ENCODE measurements at regions not wholly inside any gene's neighbourhood (a gene's known extent, or its start where the extent isn't known, plus 50 kb on each side); places are given as distances from the start of the nearest gene placed in this dataset.

DNA sequence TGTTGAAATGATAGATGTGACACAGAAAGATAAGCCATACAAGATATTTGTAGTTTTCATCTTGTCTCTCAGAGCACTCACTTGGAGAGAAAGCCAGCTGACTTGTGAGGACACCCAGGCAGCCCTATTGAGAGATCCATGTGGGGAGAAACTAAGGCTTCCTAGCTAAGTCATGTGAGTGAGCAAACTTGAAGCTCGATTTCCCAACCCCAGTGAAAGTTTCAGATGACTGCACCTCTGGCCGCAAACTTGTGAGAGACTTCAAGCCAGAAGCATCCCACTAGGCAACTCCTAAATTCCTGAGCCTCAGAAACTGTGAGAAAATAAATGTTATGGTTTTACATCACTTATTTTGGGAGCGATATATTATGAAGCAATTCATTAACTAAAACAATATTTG lies 832.3 kb downstream of the LTN1 start:
- Histone ChIP-seq H3K79me2 (ENCODE audit: insufficient read depth, low read length) (no peaks in the 10 kb centered on the region), H4K20me1 (ENCODE audit: insufficient read depth, low read length) (no peaks in the 10 kb centered on the region), H2AFZ (ENCODE audit: low read length) (no peak overlapping the region), H3K36me3 (ENCODE audit: insufficient read depth, low read length) (no peaks in the 10 kb centered on the region), H3K4me3 (ENCODE audit: insufficient read depth, low read length) (no peak overlapping the region), H3K27me3 (ENCODE audit: insufficient read depth, low read length) (no peaks in the 10 kb centered on the region), H3K27ac (ENCODE audit: low read depth, low read length) (no peak overlapping the region), H3K4me2 (ENCODE audit: insufficient read depth, low read length) (no peak overlapping the region), H3K4me1 (ENCODE audit: insufficient read depth, low read length) (no peaks in the 10 kb centered on the region), H3K9me3 (ENCODE audit: low read depth, low read length) (no peaks in the 10 kb centered on the region)
- TF ChIP-seq, protein P1, sequence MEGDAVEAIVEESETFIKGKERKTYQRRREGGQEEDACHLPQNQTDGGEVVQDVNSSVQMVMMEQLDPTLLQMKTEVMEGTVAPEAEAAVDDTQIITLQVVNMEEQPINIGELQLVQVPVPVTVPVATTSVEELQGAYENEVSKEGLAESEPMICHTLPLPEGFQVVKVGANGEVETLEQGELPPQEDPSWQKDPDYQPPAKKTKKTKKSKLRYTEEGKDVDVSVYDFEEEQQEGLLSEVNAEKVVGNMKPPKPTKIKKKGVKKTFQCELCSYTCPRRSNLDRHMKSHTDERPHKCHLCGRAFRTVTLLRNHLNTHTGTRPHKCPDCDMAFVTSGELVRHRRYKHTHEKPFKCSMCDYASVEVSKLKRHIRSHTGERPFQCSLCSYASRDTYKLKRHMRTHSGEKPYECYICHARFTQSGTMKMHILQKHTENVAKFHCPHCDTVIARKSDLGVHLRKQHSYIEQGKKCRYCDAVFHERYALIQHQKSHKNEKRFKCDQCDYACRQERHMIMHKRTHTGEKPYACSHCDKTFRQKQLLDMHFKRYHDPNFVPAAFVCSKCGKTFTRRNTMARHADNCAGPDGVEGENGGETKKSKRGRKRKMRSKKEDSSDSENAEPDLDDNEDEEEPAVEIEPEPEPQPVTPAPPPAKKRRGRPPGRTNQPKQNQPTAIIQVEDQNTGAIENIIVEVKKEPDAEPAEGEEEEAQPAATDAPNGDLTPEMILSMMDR (IDR thresholded peaks at IDR 0.05; ENCODE audit: extremely low read depth, low read depth, low read length): no peak
- peak; percentile 17 for DNase-seq (ENCODE audit: insufficient read length, low spot score, missing footprints)

DNA sequence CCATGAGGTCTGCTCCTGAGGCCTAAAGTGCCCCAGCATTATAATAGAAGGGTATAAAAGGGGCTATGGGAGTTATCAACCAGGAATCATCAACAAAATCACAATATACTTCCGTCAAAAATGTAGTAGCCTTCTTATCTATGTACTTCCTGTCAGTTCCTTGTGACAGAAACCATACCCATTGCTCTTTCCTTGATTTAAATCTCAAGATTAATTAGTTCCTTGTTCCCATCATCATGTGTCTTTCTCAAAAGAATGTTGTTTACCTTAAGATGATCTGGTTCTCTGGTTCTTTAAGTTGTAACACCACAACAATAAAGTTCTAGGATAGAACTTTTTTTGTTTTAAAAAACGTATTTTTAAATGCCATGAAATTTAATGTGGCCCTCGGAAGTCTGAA lies 833.3 kb downstream of the LTN1 start:
- Histone ChIP-seq H2AFZ (ENCODE audit: low read length) (no peak overlapping the region), H3K4me1 (ENCODE audit: insufficient read depth, low read length) (no peaks in the 10 kb centered on the region), H3K4me2 (ENCODE audit: insufficient read depth, low read length) (no peak overlapping the region), H3K27me3 (ENCODE audit: insufficient read depth, low read length) (no peaks in the 10 kb centered on the region), H3K9me3 (ENCODE audit: low read depth, low read length) (no peaks in the 10 kb centered on the region), H3K27ac (ENCODE audit: low read depth, low read length) (no peak overlapping the region), H3K36me3 (ENCODE audit: insufficient read depth, low read length) (no peaks in the 10 kb centered on the region), H3K79me2 (ENCODE audit: insufficient read depth, low read length) (no peaks in the 10 kb centered on the region), H3K4me3 (ENCODE audit: insufficient read depth, low read length) (no peak overlapping the region), H4K20me1 (ENCODE audit: insufficient read depth, low read length) (no peaks in the 10 kb centered on the region)
- DNase-seq (ENCODE audit: insufficient read length, low spot score, missing footprints): no peak
- TF ChIP-seq, protein P1 (IDR thresholded peaks at IDR 0.05; ENCODE audit: extremely low read depth, low read depth, low read length): no peak

DNA sequence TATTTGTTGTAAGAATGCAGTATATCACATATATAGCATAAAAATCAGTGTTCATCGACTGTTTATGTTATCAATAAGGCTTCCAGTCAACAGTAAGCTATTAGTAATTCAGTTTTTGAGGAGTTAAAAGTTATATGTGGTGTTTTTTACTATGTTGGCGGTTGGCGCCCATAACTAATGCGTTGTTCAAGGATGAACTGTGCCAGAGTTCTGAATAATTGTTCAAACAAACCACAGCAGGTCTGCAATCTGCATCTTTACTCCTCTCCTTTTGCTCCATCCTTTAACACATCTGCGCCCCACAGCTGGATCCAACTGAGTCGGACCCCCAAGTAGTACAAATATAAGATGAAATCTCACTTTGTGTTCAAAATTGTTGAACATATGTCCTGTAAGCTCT lies 836.1 kb downstream of the LTN1 start:
- no peaks in the 10 kb centered on the region for H4K20me1 ChIP-seq (ENCODE audit: insufficient read depth, low read length)
- H3K27me3 ChIP-seq (ENCODE audit: insufficient read depth, low read length): no peaks in the 10 kb centered on the region
- H3K27ac ChIP-seq (ENCODE audit: low read depth, low read length): no peak overlapping the region
- H2AFZ ChIP-seq (ENCODE audit: low read length): no peak overlapping the region
- no peak overlapping the region for H3K4me3 ChIP-seq (ENCODE audit: insufficient read depth, low read length)
- TF ChIP-seq, protein P1 (IDR thresholded peaks at IDR 0.05; ENCODE audit: extremely low read depth, low read depth, low read length): no peak
- H3K79me2 ChIP-seq (ENCODE audit: insufficient read depth, low read length): no peaks in the 10 kb centered on the region
- no peaks in the 10 kb centered on the region for H3K4me1 ChIP-seq (ENCODE audit: insufficient read depth, low read length)
- H3K9me3 ChIP-seq (ENCODE audit: low read depth, low read length): no peaks in the 10 kb centered on the region
- DNase-seq (ENCODE audit: insufficient read length, low spot score, missing footprints): no peak
- no peak overlapping the region for H3K4me2 ChIP-seq (ENCODE audit: insufficient read depth, low read length)
- no peaks in the 10 kb centered on the region for H3K36me3 ChIP-seq (ENCODE audit: insufficient read depth, low read length)

DNA sequence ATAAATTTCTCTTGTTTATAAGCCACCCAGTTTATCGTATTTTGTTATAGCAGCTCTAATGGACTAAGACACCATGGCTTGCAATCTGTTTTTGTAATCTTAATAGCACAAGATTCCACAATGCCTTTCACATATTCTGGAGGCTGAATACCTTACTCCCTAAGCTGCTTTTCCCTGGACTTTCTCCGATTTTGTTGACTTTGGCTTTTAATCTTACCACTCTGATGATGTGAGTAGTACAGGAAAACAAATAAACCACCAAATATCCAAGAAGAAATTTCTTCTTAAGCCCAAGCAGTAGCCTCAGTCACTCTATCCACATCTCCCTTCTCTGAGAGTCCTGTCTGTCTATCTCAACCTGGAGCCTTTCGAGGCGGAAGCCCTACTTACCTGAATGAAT lies 838.6 kb downstream of the LTN1 start:
- no peak overlapping the region for H3K4me2 ChIP-seq (ENCODE audit: insufficient read depth, low read length)
- no peaks in the 10 kb centered on the region for H3K9me3 ChIP-seq (ENCODE audit: low read depth, low read length)
- TF ChIP-seq, protein P1 (IDR thresholded peaks at IDR 0.05; ENCODE audit: extremely low read depth, low read depth, low read length): no peak
- H3K36me3 ChIP-seq (ENCODE audit: insufficient read depth, low read length): no peaks in the 10 kb centered on the region
- peak overlapping the region; percentile 63 for H2AFZ ChIP-seq (ENCODE audit: low read length)
- no peak overlapping the region for H3K4me3 ChIP-seq (ENCODE audit: insufficient read depth, low read length)
- H3K27ac ChIP-seq (ENCODE audit: low read depth, low read length): no peak overlapping the region
- no peaks in the 10 kb centered on the region for H3K27me3 ChIP-seq (ENCODE audit: insufficient read depth, low read length)
- no peaks in the 10 kb centered on the region for H4K20me1 ChIP-seq (ENCODE audit: insufficient read depth, low read length)
- H3K4me1 ChIP-seq (ENCODE audit: insufficient read depth, low read length): no peaks in the 10 kb centered on the region
- no peaks in the 10 kb centered on the region for H3K79me2 ChIP-seq (ENCODE audit: insufficient read depth, low read length)
- DNase-seq (ENCODE audit: insufficient read length, low spot score, missing footprints): no peak

All from osteoblast (primary cell).